ENCODE measurements at regions not wholly inside any gene's neighbourhood (a gene's known extent, or its start where the extent isn't known, plus 50 kb on each side); places are given as distances from the start of the nearest gene placed in this dataset.
"Not testable (repeated sequence)": the region's sequence is repeated elsewhere in the genome, so short reads cannot be mapped to it uniquely, and the experiment has no call there.

GRCh38 chr16:26505496-26505895 lies 561.2 kb upstream of the C16orf82 start:
- TF ChIP-seq POLR2A (IDR thresholded peaks at IDR 0.05) (no peak), CTCF (IDR thresholded peaks at IDR 0.05) (no peak), POLR2AphosphoS5 (IDR thresholded peaks at IDR 0.05) (no peak), EP300 (IDR thresholded peaks at IDR 0.05) (no peak)
- Histone ChIP-seq H3K4me1 (no peaks in the 10 kb centered on the region), H3K36me3 (no peaks in the 10 kb centered on the region), H3K27ac (no peak overlapping the region), H3K4me3 (no peak overlapping the region), H3K9me3 (no peaks in the 10 kb centered on the region), H3K27me3 (no peaks in the 10 kb centered on the region)
- DNase-seq: no peak
- no peak for ATAC-seq (ENCODE audit: low FRiP score in 2 of 2)

GRCh38 chr16:26508946-26509345 lies 557.8 kb upstream of the C16orf82 start:
- DNase-seq; H3K9me3 ChIP-seq; ATAC-seq (ENCODE audit: low FRiP score in 2 of 2); H3K27ac ChIP-seq; H3K36me3 ChIP-seq; H3K4me1 ChIP-seq; H3K27me3 ChIP-seq; H3K4me3 ChIP-seq: not testable (repeated sequence)
- WGBS, 2 donors: 75 to 85% methylated on average over 4 of the region's 4 CpGs

- DNase-seq (no peak), ATAC-seq (ENCODE audit: low FRiP score in 2 of 2) (peak in 1 of 2 donors; percentile 21)
- WGBS, 2 donors: 39 to 69% methylated on average over 1 of the region's 1 CpG
- TF ChIP-seq EP300 (IDR thresholded peaks at IDR 0.05): no peak
- TF ChIP-seq CTCF (IDR thresholded peaks at IDR 0.05): no peak
- no peak for TF ChIP-seq POLR2AphosphoS5 (IDR thresholded peaks at IDR 0.05)
- no peak for TF ChIP-seq POLR2A (IDR thresholded peaks at IDR 0.05)
- Histone ChIP-seq H3K9me3 (no peaks in the 10 kb centered on the region), H3K27ac (no peak overlapping the region), H3K36me3 (no peaks in the 10 kb centered on the region), H3K4me1 (no peaks in the 10 kb centered on the region), H3K4me3 (no peak overlapping the region), H3K27me3 (no peaks in the 10 kb centered on the region)
Observed at GRCh38 chr16:26510924-26511323, 555.8 kb upstream of the C16orf82 start.

- Histone ChIP-seq H3K27me3 (no peaks in the 10 kb centered on the region), H3K9me3 (no peaks in the 10 kb centered on the region), H3K4me1 (no peaks in the 10 kb centered on the region), H3K27ac (no peak overlapping the region), H3K4me3 (no peak overlapping the region), H3K36me3 (no peaks in the 10 kb centered on the region)
- TF ChIP-seq POLR2A (IDR thresholded peaks at IDR 0.05): no peak
- TF ChIP-seq CTCF (IDR thresholded peaks at IDR 0.05): no peak
- no peak for TF ChIP-seq EP300 (IDR thresholded peaks at IDR 0.05)
- TF ChIP-seq POLR2AphosphoS5 (IDR thresholded peaks at IDR 0.05): no peak
- ATAC-seq (ENCODE audit: low FRiP score in 2 of 2) (peak in 1 of 2 donors; percentile 8), DNase-seq (no peak)
- 60 to 65% methylated on average over 6 of the region's 6 CpGs for WGBS, 2 donors
Observed at GRCh38 chr16:26511463-26511862, 555.3 kb upstream of the C16orf82 start.

GRCh38 chr16:26521626-26522025 lies 545.1 kb upstream of the C16orf82 start:
- no peak for DNase-seq
- H3K9me3 ChIP-seq: no peaks in the 10 kb centered on the region
- no peaks in the 10 kb centered on the region for H3K36me3 ChIP-seq
- no peaks in the 10 kb centered on the region for H3K27me3 ChIP-seq
- WGBS, 2 donors: 70 to 87% methylated on average over 4 of the region's 4 CpGs
- no peaks in the 10 kb centered on the region for H3K4me1 ChIP-seq
- ATAC-seq (ENCODE audit: low FRiP score in 2 of 2): no peak
- H3K27ac ChIP-seq: no peak overlapping the region
- TF ChIP-seq EP300 (IDR thresholded peaks at IDR 0.05) (no peak), POLR2A (IDR thresholded peaks at IDR 0.05) (no peak), CTCF (IDR thresholded peaks at IDR 0.05) (no peak), POLR2AphosphoS5 (IDR thresholded peaks at IDR 0.05) (no peak)
- H3K4me3 ChIP-seq: no peak overlapping the region

All from upper lobe of left lung (tissue), 6 donors.